GM12872 (cell line): ENCODE measurements at regions not wholly inside any gene's neighbourhood (a gene's known extent, or its start where the extent isn't known, plus 50 kb on each side); places are given as distances from the start of the nearest gene placed in this dataset.

ENCODE experiments used
- CTCF ChIP-seq: IDR thresholded peaks from 3 replicates; pipeline ENCODE4 v1.5.1; 2011; ENCODE audit warnings: low read depth, mild to moderate bottlenecking, low read length, moderate library complexity; ENCODE audit not compliant: insufficient read depth

- TF ChIP-seq CTCF: no peak
Observed at GRCh38 chr7:113247198-113247597, 128.8 kb upstream of the SMIM30 start.

GRCh38 chr7:113246738-113247137, 128.4 kb upstream of the SMIM30 start:
- TF ChIP-seq CTCF: no peak

- no peak for TF ChIP-seq CTCF
Observed at GRCh38 chr7:113232885-113233284, 114.5 kb upstream of the SMIM30 start.

DNA sequence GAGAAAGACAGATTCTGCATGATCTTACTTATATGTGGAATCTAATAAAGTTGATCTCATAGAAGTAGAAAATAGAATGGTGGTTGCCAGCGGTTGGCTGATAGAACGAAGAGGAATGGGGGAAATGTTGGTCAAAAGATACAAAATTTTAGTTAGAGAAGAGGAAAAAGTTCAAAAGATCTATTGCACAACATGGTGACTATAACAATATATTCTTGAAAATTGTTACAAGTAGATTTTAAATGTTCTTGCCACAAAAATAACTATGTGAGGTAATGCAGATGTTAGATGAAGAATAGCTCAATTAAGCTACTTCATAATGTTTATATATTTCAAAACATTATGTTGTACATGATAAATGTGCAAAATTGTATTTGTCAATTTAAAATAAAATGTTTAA, 112.3 kb upstream of the SMIM30 start:
- TF ChIP-seq CTCF: no peak

DNA sequence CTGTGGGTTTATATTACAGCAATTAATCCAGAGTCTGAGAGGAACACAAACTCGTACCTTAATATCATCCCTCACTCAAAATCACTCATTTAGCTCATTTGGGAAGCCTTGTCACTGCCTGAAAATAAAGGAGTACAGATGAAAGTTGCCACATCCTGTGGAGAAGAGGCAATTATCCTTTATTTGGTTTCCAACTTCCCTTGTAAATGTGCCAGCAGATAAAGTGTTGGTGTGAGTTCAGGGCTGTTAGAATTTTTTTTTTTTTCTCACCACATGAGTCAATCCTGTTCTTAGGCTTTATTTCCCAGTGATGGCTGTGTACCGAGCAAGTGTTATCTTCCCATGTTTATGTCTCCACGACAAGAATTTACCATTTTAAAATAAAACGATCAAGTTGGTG, 99.0 kb upstream of the SMIM30 start:
- TF ChIP-seq CTCF: no peak

- no peak for TF ChIP-seq CTCF
Observed at GRCh38 chr7:113216038-113216437, 97.7 kb upstream of the SMIM30 start.

GRCh38 chr7:113209449-113210203, 91.3 kb upstream of the SMIM30 start:
- no peak for TF ChIP-seq CTCF
